ENCODE measurements at regions not wholly inside any gene's neighbourhood (a gene's known extent, or its start where the extent isn't known, plus 50 kb on each side); places are given as distances from the start of the nearest gene placed in this dataset.
A peak's percentile ranks its signal among the peaks of the same experiment; 100 is the strongest.
"Not testable (repeated sequence)": the region's sequence is repeated elsewhere in the genome, so short reads cannot be mapped to it uniquely, and the experiment has no call there.

DNA sequence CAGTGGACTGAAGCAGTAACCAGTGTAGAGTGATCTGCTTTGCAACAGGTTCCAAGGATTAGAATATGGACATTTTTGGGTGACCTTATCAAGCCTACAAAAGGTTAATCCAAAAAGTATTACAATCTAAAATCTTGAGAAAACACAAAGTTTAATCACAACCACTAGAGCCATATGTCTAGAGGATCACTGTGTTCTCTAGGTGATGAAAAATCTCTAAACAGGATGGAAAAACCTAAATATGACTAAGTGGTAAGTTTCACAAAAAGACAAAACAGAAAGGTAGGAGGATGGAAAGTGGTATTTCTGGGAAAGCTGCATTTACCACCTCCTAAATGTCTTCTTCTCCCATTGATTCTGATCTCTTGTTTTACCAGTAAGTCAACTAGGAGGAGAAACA is 411.1 kb upstream of the CXADR start:
- no peak for DNase-seq (ENCODE audit: low spot score)
- Mint-ChIP-seq H3K4me1 (ENCODE audit: low read depth) (no peaks in the 10 kb centered on the region), H3K36me3 (ENCODE audit: low read depth) (no peaks in the 10 kb centered on the region), H3K9me3 (peaks cover 54% of the 10 kb centered on the region), H3K27ac (no peak overlapping the region), H3K27me3 (ENCODE audit: low read depth) (no peaks in the 10 kb centered on the region), H3K4me3 (no peak overlapping the region)

- no peak for DNase-seq (ENCODE audit: low spot score)
- H3K4me3 Mint-ChIP-seq = no peak overlapping the region
- no peaks in the 10 kb centered on the region for H3K4me1 Mint-ChIP-seq (ENCODE audit: low read depth)
- H3K9me3 Mint-ChIP-seq = peaks cover 63% of the 10 kb centered on the region
- no peaks in the 10 kb centered on the region for H3K27me3 Mint-ChIP-seq (ENCODE audit: low read depth)
- H3K27ac Mint-ChIP-seq = no peak overlapping the region
- no peaks in the 10 kb centered on the region for H3K36me3 Mint-ChIP-seq (ENCODE audit: low read depth)
Observed at GRCh38 chr21:17105932-17106331, 406.9 kb upstream of the CXADR start.

- no peaks in the 10 kb centered on the region for H3K36me3 Mint-ChIP-seq (ENCODE audit: low read depth)
- no peak overlapping the region for H3K4me3 Mint-ChIP-seq
- H3K4me1 Mint-ChIP-seq (ENCODE audit: low read depth) = no peaks in the 10 kb centered on the region
- H3K27me3 Mint-ChIP-seq (ENCODE audit: low read depth) = no peaks in the 10 kb centered on the region
- H3K9me3 Mint-ChIP-seq = peaks cover 41% of the 10 kb centered on the region
- no peak for DNase-seq (ENCODE audit: low spot score)
- H3K27ac Mint-ChIP-seq = no peak overlapping the region
Observed at GRCh38 chr21:17114045-17114444, 398.8 kb upstream of the CXADR start.

GRCh38 chr21:17118638-17119384 is 394.0 kb upstream of the CXADR start:
- no peak for DNase-seq (ENCODE audit: low spot score)
- Mint-ChIP-seq H3K9me3 (peaks cover 32% of the 10 kb centered on the region), H3K36me3 (ENCODE audit: low read depth) (no peaks in the 10 kb centered on the region), H3K4me1 (ENCODE audit: low read depth) (no peaks in the 10 kb centered on the region), H3K27ac (no peak overlapping the region), H3K27me3 (ENCODE audit: low read depth) (no peaks in the 10 kb centered on the region), H3K4me3 (no peak overlapping the region)

- H3K27me3 Mint-ChIP-seq (ENCODE audit: low read depth) = no peaks in the 10 kb centered on the region
- peaks cover 32% of the 10 kb centered on the region for H3K9me3 Mint-ChIP-seq
- H3K4me1 Mint-ChIP-seq (ENCODE audit: low read depth) = no peaks in the 10 kb centered on the region
- H3K36me3 Mint-ChIP-seq (ENCODE audit: low read depth) = no peaks in the 10 kb centered on the region
- DNase-seq (ENCODE audit: low spot score) = no peak
- no peak overlapping the region for H3K27ac Mint-ChIP-seq
- no peak overlapping the region for H3K4me3 Mint-ChIP-seq
Observed at GRCh38 chr21:17119466-17120297, 393.2 kb upstream of the CXADR start.

GRCh38 chr21:17127395-17127794 is 385.4 kb upstream of the CXADR start:
- H3K27ac Mint-ChIP-seq; DNase-seq (ENCODE audit: low spot score); H3K4me1 Mint-ChIP-seq (ENCODE audit: low read depth); H3K27me3 Mint-ChIP-seq (ENCODE audit: low read depth); H3K4me3 Mint-ChIP-seq; H3K36me3 Mint-ChIP-seq (ENCODE audit: low read depth): not testable (repeated sequence)
- peaks cover 12% of the 10 kb centered on the region for H3K9me3 Mint-ChIP-seq

GRCh38 chr21:17128132-17128531 is 384.7 kb upstream of the CXADR start:
- H3K36me3 Mint-ChIP-seq (ENCODE audit: low read depth) = no peaks in the 10 kb centered on the region
- no peak overlapping the region for H3K27ac Mint-ChIP-seq
- no peaks in the 10 kb centered on the region for H3K27me3 Mint-ChIP-seq (ENCODE audit: low read depth)
- no peak overlapping the region for H3K4me3 Mint-ChIP-seq
- DNase-seq (ENCODE audit: low spot score) = no peak
- H3K4me1 Mint-ChIP-seq (ENCODE audit: low read depth) = no peaks in the 10 kb centered on the region
- peaks cover 12% of the 10 kb centered on the region for H3K9me3 Mint-ChIP-seq

DNA sequence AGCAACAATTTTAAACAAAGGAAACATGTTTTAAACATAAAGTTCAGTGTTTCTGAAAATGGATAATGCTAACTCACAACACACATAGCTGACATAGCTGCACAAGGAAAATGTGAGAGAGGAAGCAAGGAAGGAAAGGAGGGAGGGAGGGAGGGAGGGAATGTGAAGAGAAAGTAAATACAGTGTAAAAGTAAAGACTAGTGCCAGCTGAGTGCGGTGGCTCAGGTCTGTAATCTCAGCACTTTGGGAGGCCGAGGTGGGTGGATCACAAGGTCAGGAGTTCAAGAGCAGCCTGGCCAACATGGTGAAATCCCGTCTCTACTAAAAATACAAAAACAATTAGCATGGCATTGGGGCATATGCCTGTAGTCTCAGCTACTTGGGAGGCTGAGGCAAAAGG is 373.7 kb upstream of the CXADR start:
- not testable (repeated sequence) for H3K4me1 Mint-ChIP-seq (ENCODE audit: low read depth); H3K27me3 Mint-ChIP-seq (ENCODE audit: low read depth); DNase-seq (ENCODE audit: low spot score); H3K36me3 Mint-ChIP-seq (ENCODE audit: low read depth)
- Mint-ChIP-seq H3K27ac (peak overlapping the region; percentile 50), H3K9me3 (peaks cover 35% of the 10 kb centered on the region), H3K4me3 (peak overlapping the region; percentile 66)

GRCh38 chr21:17139696-17140095 is 373.1 kb upstream of the CXADR start:
- Mint-ChIP-seq H3K27me3 (ENCODE audit: low read depth) (no peaks in the 10 kb centered on the region), H3K27ac (peak overlapping the region; percentile 11), H3K4me1 (ENCODE audit: low read depth) (no peaks in the 10 kb centered on the region), H3K4me3 (peak overlapping the region; percentile 66), H3K36me3 (ENCODE audit: low read depth) (no peaks in the 10 kb centered on the region), H3K9me3 (peaks cover 35% of the 10 kb centered on the region)
- no peak for DNase-seq (ENCODE audit: low spot score)

DNA sequence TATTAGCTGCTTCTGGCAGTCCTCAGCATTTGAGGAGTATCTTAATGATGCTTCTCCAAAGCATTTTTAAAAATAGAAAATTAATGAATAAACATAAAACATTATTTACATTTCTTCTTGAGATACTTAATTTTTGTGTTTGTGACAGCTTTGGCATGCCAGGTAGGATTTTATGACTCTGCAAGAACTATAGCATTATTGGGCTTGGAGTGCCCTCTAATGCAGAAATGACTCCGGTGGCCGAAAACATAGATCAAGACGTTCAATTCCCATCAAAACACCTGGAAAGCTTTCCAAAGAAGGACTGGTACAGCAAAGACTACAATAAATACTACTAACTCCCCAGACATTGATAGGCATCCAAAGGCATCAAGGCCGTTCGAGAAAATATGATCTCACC is 366.4 kb upstream of the CXADR start:
- H3K27ac Mint-ChIP-seq = no peak overlapping the region
- DNase-seq (ENCODE audit: low spot score) = no peak
- no peak overlapping the region for H3K4me3 Mint-ChIP-seq
- no peaks in the 10 kb centered on the region for H3K4me1 Mint-ChIP-seq (ENCODE audit: low read depth)
- no peaks in the 10 kb centered on the region for H3K27me3 Mint-ChIP-seq (ENCODE audit: low read depth)
- no peaks in the 10 kb centered on the region for H3K36me3 Mint-ChIP-seq (ENCODE audit: low read depth)
- H3K9me3 Mint-ChIP-seq = peaks cover 35% of the 10 kb centered on the region

DNA sequence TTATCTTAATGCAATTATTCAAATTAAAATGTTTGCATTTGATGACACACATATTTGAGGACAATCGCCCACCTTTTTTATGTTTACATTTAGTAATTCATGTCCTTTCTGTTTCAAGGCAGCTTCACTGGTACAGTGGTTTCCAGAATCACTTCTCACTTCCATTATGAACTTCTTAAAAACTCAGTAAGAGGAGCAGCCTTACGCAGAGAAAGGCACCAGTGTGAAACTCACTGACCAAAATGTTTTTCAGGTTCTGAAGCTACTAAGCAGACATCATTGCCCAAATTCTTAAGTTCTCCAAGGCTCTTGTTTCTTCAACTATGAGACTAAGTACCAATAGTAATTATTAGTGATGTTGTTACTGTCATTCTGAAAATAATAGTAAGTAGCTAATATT is 353.1 kb upstream of the CXADR start:
- no peaks in the 10 kb centered on the region for H3K36me3 Mint-ChIP-seq (ENCODE audit: low read depth)
- no peak overlapping the region for H3K27ac Mint-ChIP-seq
- DNase-seq (ENCODE audit: low spot score) = no peak
- H3K9me3 Mint-ChIP-seq = peaks cover 31% of the 10 kb centered on the region
- no peaks in the 10 kb centered on the region for H3K4me1 Mint-ChIP-seq (ENCODE audit: low read depth)
- H3K4me3 Mint-ChIP-seq = no peak overlapping the region
- no peaks in the 10 kb centered on the region for H3K27me3 Mint-ChIP-seq (ENCODE audit: low read depth)

- Mint-ChIP-seq H3K4me1 (ENCODE audit: low read depth) (no peaks in the 10 kb centered on the region), H3K4me3 (no peak overlapping the region), H3K9me3 (peaks cover 60% of the 10 kb centered on the region), H3K27ac (no peak overlapping the region), H3K27me3 (ENCODE audit: low read depth) (no peaks in the 10 kb centered on the region), H3K36me3 (ENCODE audit: low read depth) (no peaks in the 10 kb centered on the region)
- DNase-seq (ENCODE audit: low spot score) = no peak
Observed at GRCh38 chr21:17185674-17186073, 327.2 kb upstream of the CXADR start.

- Mint-ChIP-seq H3K27ac (no peak overlapping the region), H3K9me3 (peaks cover 75% of the 10 kb centered on the region), H3K4me3 (no peak overlapping the region), H3K36me3 (ENCODE audit: low read depth) (no peaks in the 10 kb centered on the region), H3K4me1 (ENCODE audit: low read depth) (no peaks in the 10 kb centered on the region), H3K27me3 (ENCODE audit: low read depth) (no peaks in the 10 kb centered on the region)
- no peak for DNase-seq (ENCODE audit: low spot score)
Observed at GRCh38 chr21:17189963-17190362, 322.9 kb upstream of the CXADR start.

DNA sequence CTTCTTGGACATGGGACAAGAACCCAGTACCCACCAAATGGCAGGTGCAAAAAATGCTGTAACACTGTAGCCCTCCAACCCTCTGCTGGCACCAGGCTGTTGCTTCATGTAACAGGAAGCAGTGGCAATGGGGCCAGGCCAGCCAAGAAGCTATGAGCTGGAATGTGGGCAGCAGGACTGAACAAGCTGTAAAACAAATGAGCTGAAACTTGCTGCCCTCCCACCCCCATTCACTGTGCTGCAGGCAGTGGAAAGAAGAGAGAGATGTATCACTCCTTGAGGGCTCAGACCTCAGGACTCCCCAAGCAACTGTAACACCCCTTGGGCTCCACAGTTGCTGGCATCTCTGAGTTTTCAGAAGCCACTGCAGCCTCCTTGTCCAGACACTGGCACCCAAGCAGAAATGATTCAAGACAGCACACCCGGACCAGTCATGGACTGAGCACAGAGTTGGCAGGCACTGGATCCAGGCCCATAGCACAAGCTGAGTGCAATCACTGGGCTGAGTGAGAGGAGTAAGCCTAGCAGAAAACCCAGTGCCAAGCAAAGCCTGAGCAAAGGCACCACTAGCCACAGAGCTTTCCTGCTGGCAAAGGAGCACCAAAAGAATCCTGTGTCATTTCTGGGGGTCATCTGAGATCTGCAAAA is 321.4 kb upstream of the CXADR start:
- H3K9me3 Mint-ChIP-seq = peaks cover 75% of the 10 kb centered on the region
- H3K27me3 Mint-ChIP-seq (ENCODE audit: low read depth) = no peaks in the 10 kb centered on the region
- DNase-seq (ENCODE audit: low spot score) = no peak
- H3K4me1 Mint-ChIP-seq (ENCODE audit: low read depth) = no peaks in the 10 kb centered on the region
- no peak overlapping the region for H3K27ac Mint-ChIP-seq
- no peaks in the 10 kb centered on the region for H3K36me3 Mint-ChIP-seq (ENCODE audit: low read depth)
- H3K4me3 Mint-ChIP-seq = no peak overlapping the region
